ENCODE measurements at regions not wholly inside any gene's neighbourhood (a gene's known extent, or its start where the extent isn't known, plus 50 kb on each side); places are given as distances from the start of the nearest gene placed in this dataset.
"Not testable (repeated sequence)": the region's sequence is repeated elsewhere in the genome, so short reads cannot be mapped to it uniquely, and the experiment has no call there.

DNA sequence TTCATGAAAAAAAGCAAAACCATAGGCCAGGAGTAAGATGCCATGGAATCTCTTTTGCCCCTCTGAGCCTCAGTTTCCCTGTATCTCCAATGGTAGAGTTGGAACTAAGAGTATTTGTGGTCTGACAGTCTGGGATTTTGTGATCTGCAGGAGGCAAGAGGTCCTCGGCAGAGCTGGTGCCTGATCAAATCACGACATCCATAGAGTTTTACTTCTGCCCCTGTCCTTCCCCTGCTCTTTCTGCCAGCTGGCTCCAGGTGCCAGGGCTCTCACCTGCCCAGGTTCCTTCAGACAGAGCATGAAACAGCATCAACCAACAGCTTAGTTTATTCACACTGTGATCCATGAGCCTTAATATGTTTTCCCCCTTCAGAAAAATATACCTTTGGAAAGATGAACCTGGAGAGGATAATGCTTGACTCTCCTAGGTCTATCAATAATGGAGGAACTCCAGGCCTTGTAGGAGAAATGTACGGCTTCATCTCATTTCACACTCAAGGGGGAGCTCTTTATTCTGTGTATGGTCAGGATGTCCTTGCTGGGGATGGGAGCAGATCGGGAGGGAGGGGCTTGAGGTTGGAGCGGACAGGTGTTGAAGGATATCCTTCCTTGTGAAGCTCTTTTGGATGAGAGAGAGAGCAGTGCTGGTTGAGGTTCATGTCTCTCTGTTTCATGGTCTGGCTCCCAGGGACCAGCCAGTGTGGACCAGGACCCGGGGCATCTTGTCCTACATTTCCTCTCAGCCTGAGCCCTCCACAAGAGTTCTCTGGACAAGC lies 309.9 kb downstream of the RPLP1 start:
- no peak overlapping the region for H3K4me3 ChIP-seq (ENCODE audit: low read depth, low read length)
- no peak for DNase-seq (ENCODE audit: low read depth)

DNA sequence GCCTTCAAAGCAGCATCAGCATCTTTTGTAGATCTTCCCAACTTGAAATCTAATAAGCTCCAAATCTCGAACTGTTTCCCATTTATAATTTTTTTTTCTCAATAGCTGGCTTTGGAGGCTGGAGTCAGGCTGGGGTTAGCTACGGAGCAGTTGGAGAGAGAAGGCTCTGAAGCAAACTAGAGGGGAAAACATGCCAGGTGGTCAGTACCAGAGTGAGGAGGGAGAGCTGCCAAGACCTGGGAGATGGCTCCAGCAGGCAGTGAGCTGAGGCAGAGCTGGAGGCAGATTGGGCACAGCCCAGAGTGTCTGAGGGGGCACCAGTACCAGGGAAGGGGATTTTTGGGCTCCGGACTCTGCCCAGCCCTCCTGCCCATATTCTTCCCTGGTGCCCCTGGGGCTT lies 311.2 kb downstream of the RPLP1 start:
- H3K4me3 ChIP-seq (ENCODE audit: low read depth, low read length) = no peak overlapping the region
- DNase-seq (ENCODE audit: low read depth) = no peak

DNA sequence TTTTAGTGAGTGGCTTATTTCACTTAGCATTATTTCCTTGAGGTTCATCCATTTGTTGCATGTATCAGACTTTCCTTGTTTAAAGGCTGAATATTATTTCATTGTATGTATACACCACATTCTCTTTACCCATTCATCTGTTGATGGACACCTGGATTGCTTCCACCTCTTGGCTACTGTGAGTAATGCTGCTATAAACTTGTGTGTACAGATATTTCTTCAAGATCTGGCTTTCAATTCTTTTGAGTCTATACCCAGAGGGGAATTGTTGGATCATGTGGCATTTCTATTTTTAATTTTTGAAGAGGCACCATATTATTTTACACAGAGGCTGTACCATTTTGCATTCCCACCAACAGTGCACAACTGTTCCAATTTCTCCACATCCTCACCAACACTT lies 313.5 kb downstream of the RPLP1 start:
- no peak overlapping the region for H3K4me3 ChIP-seq (ENCODE audit: low read depth, low read length)
- no peak for DNase-seq (ENCODE audit: low read depth)

DNA sequence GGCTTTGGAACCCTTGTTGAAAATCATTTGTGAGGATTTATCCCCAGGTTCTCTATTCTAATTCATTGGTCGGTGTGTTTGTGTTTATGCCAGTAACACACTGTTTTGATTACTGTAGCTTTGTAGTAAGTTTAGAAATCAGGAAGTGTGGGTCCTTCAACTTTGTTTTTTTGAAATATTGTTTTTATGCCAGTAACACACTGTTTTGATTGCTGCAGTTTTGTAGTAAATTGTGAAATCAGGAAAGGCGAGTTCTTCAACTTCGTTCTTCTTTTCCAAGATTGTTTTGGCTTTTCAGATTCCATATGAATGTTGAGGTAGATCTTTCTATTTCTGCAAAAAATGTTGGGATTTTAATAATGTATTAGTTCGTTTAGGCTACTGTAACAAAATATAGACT lies 314.6 kb downstream of the RPLP1 start:
- no peak overlapping the region for H3K4me3 ChIP-seq (ENCODE audit: low read depth, low read length)
- DNase-seq (ENCODE audit: low read depth) = no peak

DNA sequence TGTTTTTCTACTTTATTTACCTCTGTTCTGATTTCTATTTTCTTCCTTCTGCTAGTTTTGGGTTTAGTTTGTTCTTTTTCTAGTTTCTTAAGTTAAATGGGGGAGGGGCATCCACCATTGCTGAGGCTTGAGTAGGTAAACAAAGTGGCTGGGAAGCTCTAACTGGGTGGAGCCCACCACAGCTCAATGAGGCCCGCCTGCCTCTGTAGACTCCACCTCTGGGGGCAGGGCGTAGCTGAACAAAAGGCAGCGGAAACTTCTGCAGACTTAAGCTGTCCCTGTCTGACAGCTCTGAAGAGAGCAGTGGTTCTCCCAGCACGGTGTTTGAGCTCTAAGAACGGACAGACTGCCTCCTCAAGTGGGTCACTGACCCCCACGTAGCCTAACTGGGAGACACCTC lies 316.7 kb downstream of the RPLP1 start:
- not testable (repeated sequence) for DNase-seq (ENCODE audit: low read depth); H3K4me3 ChIP-seq (ENCODE audit: low read depth, low read length)

DNA sequence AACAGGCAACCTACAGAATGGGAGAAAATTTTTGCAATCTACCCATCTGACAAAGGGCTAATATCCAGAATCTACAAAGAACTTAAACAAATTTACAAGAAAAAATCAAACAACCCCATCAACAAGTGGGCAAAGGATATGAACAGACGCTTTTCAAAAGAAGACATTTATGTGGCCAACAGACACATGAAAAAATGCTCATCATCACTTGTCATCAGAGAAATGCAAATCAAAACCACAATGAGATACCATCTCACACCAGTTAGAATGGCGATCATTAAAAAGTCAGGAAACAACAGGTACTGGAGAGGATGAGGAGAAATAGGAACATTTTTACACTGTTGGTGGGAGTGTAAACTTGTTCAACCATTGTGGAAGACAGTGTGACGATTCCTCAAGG lies 321.6 kb downstream of the RPLP1 start:
- not testable (repeated sequence) for H3K4me3 ChIP-seq (ENCODE audit: low read depth, low read length); DNase-seq (ENCODE audit: low read depth)

DNA sequence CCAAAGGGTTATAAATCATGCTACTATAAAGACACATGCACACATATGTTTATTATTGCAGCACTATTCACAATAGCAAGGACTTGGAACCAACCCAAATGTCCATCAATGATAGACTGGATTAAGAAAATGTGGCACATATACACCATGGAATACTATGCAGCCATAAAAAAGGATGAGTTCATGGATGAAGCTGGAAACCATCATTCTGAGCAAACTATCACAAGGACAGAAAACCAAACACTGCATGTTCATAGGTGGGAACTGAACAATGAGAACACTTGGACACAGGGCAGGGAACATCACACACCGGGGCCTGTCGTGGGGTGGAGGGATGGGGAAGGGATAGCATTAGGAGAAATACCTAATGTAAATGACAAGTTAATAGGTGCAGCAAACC lies 322.1 kb downstream of the RPLP1 start:
- H3K4me3 ChIP-seq (ENCODE audit: low read depth, low read length); DNase-seq (ENCODE audit: low read depth): not testable (repeated sequence)

DNA sequence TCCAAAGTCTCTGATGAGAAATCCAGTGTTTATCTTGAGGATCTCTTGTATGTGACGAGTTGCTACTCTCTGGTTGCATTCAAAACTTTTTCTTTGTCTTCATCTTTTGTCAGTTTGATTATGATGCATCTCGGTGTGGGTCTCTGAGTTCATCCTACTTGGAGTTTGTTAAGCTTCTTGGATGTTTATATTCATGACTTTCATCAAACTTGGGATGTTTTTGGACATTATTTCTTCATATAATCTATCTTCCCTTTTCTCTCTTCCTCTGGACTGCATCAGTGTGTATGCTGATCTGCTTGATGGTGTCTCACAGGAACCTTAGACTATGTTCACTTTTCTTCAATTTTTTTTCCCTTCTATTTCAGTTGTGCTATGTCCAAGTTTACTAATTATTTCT lies 320.4 kb downstream of the TLE3 start:
- no peak for DNase-seq (ENCODE audit: low read depth)
- H3K4me3 ChIP-seq (ENCODE audit: low read depth, low read length) = no peak overlapping the region

DNA sequence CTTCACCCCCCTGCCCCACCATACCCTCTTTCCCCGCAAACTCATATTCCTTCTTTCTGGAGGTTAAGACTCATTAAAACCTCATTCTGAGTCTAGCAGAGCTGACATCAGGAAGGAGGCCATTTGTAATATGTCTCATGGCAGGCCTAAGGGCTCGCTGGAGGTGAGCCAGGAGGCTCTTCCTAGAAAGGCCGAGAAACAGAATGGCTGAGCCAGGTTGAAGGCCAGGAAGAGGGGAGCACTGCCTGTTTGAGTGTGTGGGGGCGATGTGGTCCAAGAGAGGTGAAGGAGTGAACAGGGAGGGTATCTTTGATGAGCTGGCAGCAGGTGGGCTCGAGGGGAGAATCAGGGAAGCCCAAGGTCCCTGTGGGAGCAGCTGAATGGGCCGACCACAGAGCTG lies 317.3 kb downstream of the TLE3 start:
- no peak for DNase-seq (ENCODE audit: low read depth)
- H3K4me3 ChIP-seq (ENCODE audit: low read depth, low read length) = no peak overlapping the region

DNA sequence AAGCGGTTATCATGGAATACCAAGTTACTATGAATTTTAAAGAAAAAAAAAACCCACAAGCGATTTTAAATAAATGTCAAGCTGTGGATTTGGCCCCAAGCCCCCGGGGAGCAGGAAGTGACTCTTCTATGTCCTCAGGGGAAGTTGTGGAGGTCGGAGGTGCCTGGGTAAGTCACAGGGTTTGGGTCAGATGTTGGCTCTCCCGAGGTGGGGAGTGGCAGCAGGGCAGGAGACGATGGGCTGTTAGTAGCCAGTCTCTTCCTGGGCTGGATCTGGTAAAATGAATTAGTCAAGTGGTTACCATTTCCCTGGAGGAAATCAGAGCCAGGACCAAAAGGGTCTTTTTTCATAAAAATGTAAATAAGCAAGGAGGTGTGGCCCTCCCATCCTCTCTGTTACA lies 316.7 kb downstream of the TLE3 start:
- no peak for DNase-seq (ENCODE audit: low read depth)
- no peak overlapping the region for H3K4me3 ChIP-seq (ENCODE audit: low read depth, low read length)

DNA sequence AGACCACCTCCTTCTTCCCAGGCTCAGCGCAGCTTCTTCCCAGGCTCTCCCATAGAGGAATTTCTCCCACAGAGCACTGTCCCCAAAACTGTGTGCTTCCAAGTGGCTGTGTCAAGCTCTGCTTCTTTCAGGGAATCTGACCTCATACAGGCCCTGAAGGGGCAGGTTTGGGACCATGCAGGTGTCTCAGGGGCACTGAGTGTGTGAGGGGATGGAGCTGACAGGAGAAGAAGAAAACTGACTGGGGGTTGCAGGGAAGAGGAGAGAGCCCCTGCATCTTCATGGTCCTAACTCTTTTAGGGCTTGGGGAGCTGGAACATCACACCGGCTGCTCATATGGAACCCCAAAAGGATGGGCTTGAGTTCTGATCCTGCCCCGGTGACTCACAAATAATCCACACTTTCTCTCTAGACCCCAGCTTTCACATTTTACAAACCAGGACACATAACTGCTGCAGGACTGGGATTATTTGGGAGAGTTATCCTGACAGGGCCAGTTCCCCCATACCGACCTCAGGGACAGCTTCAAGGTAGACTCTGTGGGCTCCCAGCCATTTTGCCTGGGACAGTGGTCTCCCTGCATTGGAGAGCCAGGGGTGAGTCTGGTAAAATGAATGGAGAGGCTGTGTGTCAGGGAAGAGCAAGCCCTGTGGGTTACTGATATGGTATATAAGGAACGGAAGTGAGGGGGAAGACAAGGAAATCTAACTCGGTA lies 316.1 kb downstream of the TLE3 start:
- no peak overlapping the region for H3K4me3 ChIP-seq (ENCODE audit: low read depth, low read length)
- DNase-seq (ENCODE audit: low read depth) = no peak

DNA sequence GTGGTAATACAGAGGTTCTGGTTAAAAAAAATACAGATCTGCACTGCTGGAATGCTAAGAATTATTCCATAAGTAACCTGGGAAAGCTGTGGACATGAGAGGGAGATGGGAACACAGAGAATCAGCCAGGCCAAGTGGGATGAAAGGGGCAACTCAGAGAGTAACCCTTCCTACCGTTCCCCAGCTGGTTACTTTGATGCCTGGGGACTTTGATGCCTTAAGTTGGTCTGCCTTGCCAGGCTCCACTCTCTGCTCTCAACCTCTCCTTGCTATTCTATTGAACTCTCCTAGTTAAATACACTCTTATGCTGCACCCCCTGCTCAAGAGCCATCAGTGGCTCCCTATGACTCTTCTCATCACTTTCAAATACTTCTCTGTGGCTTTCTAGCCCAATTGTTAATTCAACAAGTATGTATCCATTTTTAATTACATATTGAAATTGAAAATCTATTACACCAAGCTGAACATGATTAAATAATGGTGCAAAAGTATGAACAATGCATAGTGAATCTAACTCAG lies 315.5 kb downstream of the TLE3 start:
- no peak for DNase-seq (ENCODE audit: low read depth)
- H3K4me3 ChIP-seq (ENCODE audit: low read depth, low read length) = no peak overlapping the region

DNA sequence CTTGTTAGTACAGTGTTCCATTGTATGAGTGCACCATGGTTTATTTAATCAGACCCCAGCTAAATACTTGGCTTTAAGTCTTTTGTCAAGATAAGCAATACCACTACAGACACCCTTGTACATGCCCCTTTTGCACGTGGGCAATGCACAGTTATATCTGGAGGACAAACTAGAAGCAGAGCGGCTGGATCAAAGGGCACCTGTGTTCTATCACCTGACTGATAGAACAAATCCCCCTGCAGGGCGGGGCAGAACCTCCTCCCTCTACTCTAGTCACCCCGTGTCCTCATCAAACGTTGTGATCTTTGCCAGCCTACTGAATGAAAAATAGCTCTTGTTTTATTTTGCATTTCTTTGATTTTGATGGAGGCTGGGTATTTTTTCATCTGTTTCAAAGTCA lies 314.9 kb downstream of the TLE3 start:
- no peak for DNase-seq (ENCODE audit: low read depth)
- H3K4me3 ChIP-seq (ENCODE audit: low read depth, low read length) = no peak overlapping the region

DNA sequence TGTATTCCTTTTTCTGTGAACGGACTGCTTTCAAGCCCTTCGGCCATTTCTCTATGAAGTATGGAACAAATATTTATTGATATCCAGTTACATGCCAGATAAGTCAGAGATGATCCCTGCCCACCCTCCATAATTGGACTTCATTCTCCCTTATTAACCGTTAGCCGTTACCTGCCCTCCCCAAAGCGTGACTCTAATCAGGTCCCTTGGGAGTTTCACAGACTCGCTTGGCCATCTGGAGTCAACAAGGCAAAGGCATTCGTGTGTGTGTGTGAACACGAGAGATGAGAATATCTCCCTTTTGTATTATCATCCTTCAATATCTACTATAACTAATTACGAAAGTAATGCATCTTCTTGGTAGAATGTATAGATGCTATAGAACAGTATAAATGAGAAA lies 314.5 kb downstream of the TLE3 start:
- H3K4me3 ChIP-seq (ENCODE audit: low read depth, low read length) = no peak overlapping the region
- DNase-seq (ENCODE audit: low read depth) = no peak

DNA sequence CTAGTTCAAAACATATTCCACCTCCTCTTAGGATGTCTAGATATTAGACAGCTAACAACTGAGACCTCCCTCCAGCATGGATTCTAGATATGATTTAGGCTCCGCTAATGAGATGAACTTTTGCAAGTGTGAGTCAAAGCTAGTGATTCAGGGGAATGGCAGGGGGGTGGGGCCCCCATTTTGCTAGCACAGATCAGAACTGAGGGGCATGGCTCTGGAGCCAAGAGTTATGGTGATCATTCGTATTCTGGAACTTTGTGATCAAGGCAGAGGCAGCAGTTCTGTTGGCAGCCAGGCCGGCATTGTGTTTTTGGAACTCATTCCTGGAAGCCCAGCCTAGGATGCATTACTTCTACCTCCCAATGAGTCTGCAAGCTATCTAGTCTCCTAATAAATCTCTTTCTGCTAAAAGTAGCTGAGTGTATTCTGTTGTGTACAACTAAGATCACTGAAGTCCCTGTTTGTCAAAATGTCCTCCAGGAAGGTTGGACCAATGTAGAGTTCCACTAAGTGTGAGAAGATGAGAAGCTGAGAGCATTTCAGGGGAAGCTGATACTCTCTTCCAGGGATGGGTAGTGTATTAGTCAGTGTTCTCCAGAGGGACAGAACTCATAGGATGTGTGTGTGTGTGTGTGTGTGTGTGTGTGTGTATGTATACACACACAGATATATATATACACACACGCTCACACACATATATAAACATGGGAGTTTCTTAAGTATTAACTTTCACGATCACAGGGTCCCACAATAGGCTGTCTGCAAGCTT lies 312.7 kb downstream of the TLE3 start:
- no peak for DNase-seq (ENCODE audit: low read depth)
- H3K4me3 ChIP-seq (ENCODE audit: low read depth, low read length) = no peak overlapping the region

DNA sequence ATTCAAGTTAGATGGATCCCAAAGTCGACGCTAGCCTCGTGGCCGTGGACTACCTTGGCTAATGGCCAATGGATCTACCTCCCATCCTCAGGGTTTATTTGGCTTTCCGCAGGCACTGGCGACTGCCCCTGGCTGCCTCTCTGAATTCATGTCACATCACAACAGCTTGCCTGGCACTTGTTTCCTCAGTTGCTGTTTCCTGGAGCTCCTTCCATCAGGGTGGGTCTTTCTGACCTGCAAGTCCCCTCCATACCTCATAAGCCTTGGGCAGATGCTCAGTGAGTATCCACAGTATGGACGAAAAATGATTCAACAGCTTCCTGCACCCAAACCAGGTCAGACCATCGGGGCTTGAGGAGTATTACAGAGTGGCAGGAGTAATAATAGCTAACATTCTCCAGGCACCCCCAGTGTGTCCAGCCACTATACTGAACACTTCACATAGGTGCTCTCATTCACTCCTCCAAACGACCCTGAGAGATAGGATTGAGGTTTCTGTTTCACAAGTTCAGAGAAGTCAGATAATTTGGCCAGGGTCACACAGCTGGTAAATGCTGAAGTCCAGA lies 311.5 kb downstream of the TLE3 start:
- DNase-seq (ENCODE audit: low read depth) = no peak
- H3K4me3 ChIP-seq (ENCODE audit: low read depth, low read length) = no peak overlapping the region

DNA sequence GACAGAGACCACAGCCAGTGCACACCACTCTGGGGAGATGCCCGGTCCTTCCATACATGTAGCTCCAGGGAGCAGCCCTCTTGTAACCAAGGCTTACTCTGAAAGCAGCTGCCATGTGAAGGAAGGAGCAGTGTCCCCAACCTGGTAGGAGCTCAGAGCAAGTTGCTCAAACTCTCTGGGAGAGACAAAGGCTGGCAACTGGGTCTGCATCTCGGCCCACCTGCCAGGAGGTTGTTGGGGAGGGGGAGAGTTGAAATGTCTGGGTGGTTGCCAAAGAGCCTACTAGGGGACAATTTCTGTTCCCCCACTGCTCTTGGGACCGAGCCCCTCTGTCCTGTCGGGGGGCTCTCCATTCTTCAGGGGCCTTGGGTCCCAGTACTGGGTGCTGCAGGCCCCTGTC lies 309.9 kb downstream of the TLE3 start:
- no peak overlapping the region for H3K4me3 ChIP-seq (ENCODE audit: low read depth, low read length)
- DNase-seq (ENCODE audit: low read depth) = no peak

DNA sequence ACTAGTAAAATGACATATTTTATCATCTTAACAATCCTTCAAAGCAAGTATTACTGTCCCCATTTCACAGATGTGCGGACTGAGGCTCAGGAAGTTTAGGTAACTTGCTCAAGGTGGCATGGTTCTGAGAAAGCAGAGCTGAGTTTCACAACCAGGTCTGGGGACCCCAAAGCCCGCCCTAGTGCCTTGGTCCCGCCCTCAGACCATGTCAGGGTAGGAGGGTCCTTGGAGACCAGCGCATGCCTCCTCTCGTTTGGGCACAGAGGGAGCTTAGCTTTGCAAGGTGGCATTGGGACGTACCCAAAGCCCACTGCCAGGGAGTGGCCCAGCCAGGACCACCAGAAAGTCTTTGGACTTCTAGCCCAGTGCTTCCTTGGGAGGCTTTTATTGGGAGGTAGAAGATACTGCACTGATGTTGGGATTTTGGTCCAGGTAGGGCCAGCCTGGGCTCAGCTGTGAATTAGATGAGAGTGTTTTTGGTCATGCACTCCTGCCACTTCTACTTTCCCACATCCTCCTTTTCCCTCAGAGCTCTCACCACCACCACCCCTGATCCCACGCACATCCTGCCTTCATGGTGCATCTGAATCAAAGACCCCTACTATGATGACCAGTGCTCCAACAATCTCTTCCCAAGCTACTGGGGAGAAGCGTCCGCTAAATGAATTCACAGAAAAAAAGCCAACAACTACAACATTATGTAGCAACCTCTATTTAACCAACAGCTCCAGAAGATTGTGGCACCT lies 307.9 kb downstream of the TLE3 start:
- no peak for DNase-seq (ENCODE audit: low read depth)

DNA sequence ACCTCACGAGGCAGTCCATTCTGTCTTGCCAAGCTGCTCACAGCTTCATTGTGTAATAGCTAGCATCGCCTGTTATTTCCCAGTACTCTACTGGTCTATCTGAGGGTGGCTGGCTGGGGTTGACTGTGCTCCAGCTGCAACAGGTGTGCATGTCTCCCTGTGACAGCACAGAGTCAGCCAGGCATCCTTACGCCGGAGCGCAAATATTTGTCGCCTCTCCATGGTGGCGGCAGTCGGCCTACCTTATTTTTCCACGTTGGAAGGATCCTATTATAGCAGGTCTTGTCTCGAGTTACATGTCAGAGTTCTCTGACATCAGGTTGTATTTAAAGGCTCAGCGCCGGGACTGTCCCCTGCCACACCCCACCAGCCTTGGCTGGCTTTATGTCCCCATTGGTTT lies 307.1 kb downstream of the TLE3 start:
- H3K4me3 ChIP-seq (ENCODE audit: low read depth, low read length) = no peak overlapping the region
- no peak for DNase-seq (ENCODE audit: low read depth)

More for the DNA sequence above, 307.9 kb downstream of the TLE3 start:
- no peak overlapping the region for H3K4me3 ChIP-seq (ENCODE audit: low read depth, low read length)
